ENCODE measurements at regions not wholly inside any gene's neighbourhood (a gene's known extent, or its start where the extent isn't known, plus 50 kb on each side); places are given as distances from the start of the nearest gene placed in this dataset.
"Not testable (repeated sequence)": the region's sequence is repeated elsewhere in the genome, so short reads cannot be mapped to it uniquely, and the experiment has no call there.

DNA sequence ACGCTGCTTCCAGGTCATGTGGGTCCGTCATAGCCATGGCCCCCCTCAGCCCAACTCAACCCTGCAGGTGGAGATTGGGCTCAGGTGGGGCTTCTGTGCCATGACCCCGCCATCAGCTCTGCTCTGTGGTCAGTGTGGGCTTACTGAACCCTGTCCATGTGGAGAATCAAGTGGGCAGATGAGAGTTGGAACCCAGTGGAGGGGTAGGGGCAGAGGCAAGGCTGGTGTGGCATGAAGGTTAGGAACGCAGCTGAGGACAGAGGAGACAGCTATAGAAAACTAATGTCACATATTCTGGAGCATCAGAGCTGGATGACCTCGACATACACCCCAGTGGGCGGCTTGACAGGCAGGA, 355.9 kb downstream of the PTPRU start:
- TF ChIP-seq, protein P1, sequence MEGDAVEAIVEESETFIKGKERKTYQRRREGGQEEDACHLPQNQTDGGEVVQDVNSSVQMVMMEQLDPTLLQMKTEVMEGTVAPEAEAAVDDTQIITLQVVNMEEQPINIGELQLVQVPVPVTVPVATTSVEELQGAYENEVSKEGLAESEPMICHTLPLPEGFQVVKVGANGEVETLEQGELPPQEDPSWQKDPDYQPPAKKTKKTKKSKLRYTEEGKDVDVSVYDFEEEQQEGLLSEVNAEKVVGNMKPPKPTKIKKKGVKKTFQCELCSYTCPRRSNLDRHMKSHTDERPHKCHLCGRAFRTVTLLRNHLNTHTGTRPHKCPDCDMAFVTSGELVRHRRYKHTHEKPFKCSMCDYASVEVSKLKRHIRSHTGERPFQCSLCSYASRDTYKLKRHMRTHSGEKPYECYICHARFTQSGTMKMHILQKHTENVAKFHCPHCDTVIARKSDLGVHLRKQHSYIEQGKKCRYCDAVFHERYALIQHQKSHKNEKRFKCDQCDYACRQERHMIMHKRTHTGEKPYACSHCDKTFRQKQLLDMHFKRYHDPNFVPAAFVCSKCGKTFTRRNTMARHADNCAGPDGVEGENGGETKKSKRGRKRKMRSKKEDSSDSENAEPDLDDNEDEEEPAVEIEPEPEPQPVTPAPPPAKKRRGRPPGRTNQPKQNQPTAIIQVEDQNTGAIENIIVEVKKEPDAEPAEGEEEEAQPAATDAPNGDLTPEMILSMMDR (IDR thresholded peaks at IDR 0.05; ENCODE audit: low read depth, low read length, missing control alignments): no peak
- H3K4me3 ChIP-seq (ENCODE audit: low read depth, low read length): no peak overlapping the region
- no peak for DNase-seq (ENCODE audit: low read depth)

DNA sequence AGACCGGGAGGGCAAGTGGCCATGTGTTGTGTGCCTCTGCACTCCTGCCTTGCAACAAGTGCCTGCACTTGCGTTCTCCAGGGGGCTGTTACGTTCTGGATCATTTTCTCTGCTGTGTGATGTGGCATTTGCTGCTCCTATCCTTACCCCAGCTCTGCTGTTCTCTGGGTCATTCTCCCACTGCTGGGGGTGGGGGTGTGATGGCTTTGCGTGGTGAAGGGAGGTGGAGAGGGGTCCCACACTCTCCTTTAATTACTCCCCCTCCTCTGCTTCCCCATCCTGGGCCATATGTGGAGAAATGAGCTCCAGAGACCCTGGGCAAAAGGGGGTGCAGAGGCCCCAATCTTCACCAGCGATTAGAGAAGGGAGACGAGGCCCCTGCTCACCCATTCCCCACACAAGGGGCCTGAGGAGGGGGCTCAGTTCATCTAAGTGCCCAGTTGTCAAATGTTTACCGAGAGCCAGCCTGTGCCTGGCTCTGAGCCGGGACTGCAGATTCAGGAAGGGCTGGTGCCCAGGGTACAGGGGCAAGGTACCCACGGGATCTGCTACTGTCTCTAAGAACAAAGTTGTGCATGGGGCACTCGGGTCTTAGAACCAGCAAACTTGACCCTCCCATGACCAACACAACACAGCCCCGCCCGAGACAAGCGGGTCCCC, 355.4 kb downstream of the PTPRU start:
- DNase-seq (ENCODE audit: low read depth): no peak
- TF ChIP-seq, protein P1 (IDR thresholded peaks at IDR 0.05; ENCODE audit: low read depth, low read length, missing control alignments): no peak
- H3K4me3 ChIP-seq (ENCODE audit: low read depth, low read length): no peak overlapping the region

- no peak overlapping the region for H3K4me3 ChIP-seq (ENCODE audit: low read depth, low read length)
- TF ChIP-seq, protein P1 (IDR thresholded peaks at IDR 0.05; ENCODE audit: low read depth, low read length, missing control alignments): no peak
- no peak for DNase-seq (ENCODE audit: low read depth)
Measured at GRCh38 chr1:29590583-29591565, 354.6 kb downstream of the PTPRU start.

- not testable (repeated sequence) for H3K4me3 ChIP-seq (ENCODE audit: low read depth, low read length)
Measured at GRCh38 chr1:29589716-29590115, 353.4 kb downstream of the PTPRU start.

DNA sequence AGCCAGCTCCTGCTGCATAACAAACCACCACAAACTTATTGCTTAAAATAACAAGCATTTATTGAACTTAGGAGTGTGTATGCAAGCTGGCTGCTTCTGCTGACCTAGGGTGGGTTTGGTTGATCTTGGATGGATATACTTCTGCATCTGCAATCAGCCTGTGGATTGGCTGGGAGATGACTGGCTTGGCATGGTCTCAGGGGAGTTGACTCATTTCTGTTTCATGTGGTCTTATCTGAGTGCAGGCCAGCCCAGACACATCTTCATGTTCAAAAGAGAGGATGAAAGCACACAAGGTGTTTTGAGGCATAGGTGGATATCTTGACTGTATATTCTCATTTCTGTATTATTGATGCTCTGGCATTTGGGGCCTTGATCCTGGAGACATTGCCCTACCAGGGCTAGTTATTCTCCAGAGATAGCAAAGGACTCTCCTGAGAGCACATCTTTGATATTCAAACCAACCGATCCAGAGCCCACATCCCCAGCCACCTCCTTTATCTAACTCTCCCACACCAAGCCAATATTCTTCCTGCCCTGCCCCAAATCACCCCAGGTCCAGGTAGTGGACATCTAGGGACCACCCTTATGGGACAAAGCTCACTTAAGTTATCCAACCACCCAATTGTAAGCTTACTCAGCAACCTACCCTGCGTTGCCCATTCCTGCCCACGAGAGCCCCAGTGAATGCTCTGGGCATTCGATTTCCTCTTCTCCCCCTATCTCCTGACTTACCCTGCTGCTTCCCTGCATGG, 350.8 kb downstream of the PTPRU start:
- no peak for DNase-seq (ENCODE audit: low read depth)
- TF ChIP-seq, protein P1 (IDR thresholded peaks at IDR 0.05; ENCODE audit: low read depth, low read length, missing control alignments): no peak
- H3K4me3 ChIP-seq (ENCODE audit: low read depth, low read length): no peak overlapping the region

More at GRCh38 chr1:29589716-29590115, 353.4 kb downstream of the PTPRU start:
- DNase-seq (ENCODE audit: low read depth): not testable (repeated sequence)

GRCh38 chr1:29586215-29586614, 349.9 kb downstream of the PTPRU start:
- TF ChIP-seq, protein P1 (IDR thresholded peaks at IDR 0.05; ENCODE audit: low read depth, low read length, missing control alignments): no peak
- no peak for DNase-seq (ENCODE audit: low read depth)
- H3K4me3 ChIP-seq (ENCODE audit: low read depth, low read length): no peak overlapping the region

- no peak overlapping the region for H3K4me3 ChIP-seq (ENCODE audit: low read depth, low read length)
- TF ChIP-seq, protein P1 (IDR thresholded peaks at IDR 0.05; ENCODE audit: low read depth, low read length, missing control alignments): no peak
- DNase-seq (ENCODE audit: low read depth): no peak
Measured at GRCh38 chr1:29585656-29586055, 349.3 kb downstream of the PTPRU start.
